ENCODE measurements at regions not wholly inside any gene's neighbourhood (a gene's known extent, or its start where the extent isn't known, plus 50 kb on each side); places are given as distances from the start of the nearest gene placed in this dataset.

GRCh38 chr2:121052521-121052920 lies 232.5 kb downstream of the TFCP2L1 start:
- Histone ChIP-seq H3K4me3 (ENCODE audit: low read length, poor library complexity, severe bottlenecking) (no peak overlapping the region), H3F3A (ENCODE audit: low read depth) (no peaks in the 10 kb centered on the region), H3K9me2 (replicated peaks; ENCODE audit: low read depth, low read length) (no peaks in the 10 kb centered on the region), H3K9me3 (ENCODE audit: insufficient read depth, low read depth, low read length) (no peaks in the 10 kb centered on the region; the same call in 1 of the 2 replicates), H3K27me3 (ENCODE audit: insufficient read depth, low read length, poor library complexity, severe bottlenecking) (no peaks in the 10 kb centered on the region), H3K79me2 (ENCODE audit: insufficient read depth, low read length) (no peaks in the 10 kb centered on the region), H2AFZ (ENCODE audit: low read length) (no peak overlapping the region), H3K36me3 (ENCODE audit: insufficient read depth, low read length) (no peaks in the 10 kb centered on the region), H3K4me1 (ENCODE audit: insufficient read depth, low read length, poor library complexity, severe bottlenecking) (no peaks in the 10 kb centered on the region), H3K4me2 (ENCODE audit: low read depth, low read length, poor library complexity, severe bottlenecking) (no peak overlapping the region), H4K20me1 (ENCODE audit: insufficient read depth, low read length, poor library complexity, severe bottlenecking) (no peaks in the 10 kb centered on the region), H3K9ac (ENCODE audit: low read depth, low read length, poor library complexity, severe bottlenecking) (no peak overlapping the region)
- TF ChIP-seq EZH2phosphoT487 (IDR thresholded peaks at IDR 0.05; ENCODE audit: borderline replicate concordance) (no peak), CTCF (conservative IDR thresholded peaks at IDR 0.05; ENCODE audit: low read length) (no peak)

DNA sequence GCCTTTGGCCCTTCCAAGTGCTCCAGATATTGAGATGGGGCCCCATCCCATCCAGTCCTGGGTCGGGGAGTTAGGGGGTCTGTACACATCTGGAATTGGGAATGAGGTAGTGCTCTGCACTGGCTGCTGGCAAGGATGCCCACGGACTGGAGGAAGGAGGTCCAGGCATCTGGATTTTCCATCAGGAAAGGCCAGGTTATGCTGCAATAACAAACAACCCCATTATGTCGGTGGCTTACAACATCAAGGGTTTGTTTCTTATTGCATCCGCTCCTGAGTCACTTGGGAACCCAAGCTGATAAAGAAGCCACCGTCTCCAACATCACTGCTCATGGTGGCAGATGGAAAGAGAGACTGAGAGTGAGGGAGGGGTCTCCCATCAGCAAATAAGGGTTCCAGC lies 229.9 kb downstream of the TFCP2L1 start:
- no peak for TF ChIP-seq EZH2phosphoT487 (IDR thresholded peaks at IDR 0.05; ENCODE audit: borderline replicate concordance)
- TF ChIP-seq CTCF (conservative IDR thresholded peaks at IDR 0.05; ENCODE audit: low read length): no peak
- H3K9me2 ChIP-seq (replicated peaks; ENCODE audit: low read depth, low read length): no peaks in the 10 kb centered on the region
- H3K79me2 ChIP-seq (ENCODE audit: insufficient read depth, low read length): no peaks in the 10 kb centered on the region
- no peaks in the 10 kb centered on the region for H4K20me1 ChIP-seq (ENCODE audit: insufficient read depth, low read length, poor library complexity, severe bottlenecking)
- H3K4me1 ChIP-seq (ENCODE audit: insufficient read depth, low read length, poor library complexity, severe bottlenecking): no peaks in the 10 kb centered on the region
- H3K27me3 ChIP-seq (ENCODE audit: insufficient read depth, low read length, poor library complexity, severe bottlenecking): no peaks in the 10 kb centered on the region
- no peaks in the 10 kb centered on the region; the same call in 1 of the 2 replicates for H3K9me3 ChIP-seq (ENCODE audit: insufficient read depth, low read depth, low read length)
- H3F3A ChIP-seq (ENCODE audit: low read depth): no peaks in the 10 kb centered on the region
- no peaks in the 10 kb centered on the region for H3K36me3 ChIP-seq (ENCODE audit: insufficient read depth, low read length)
- no peak overlapping the region for H3K9ac ChIP-seq (ENCODE audit: low read depth, low read length, poor library complexity, severe bottlenecking)
- no peak overlapping the region for H3K4me2 ChIP-seq (ENCODE audit: low read depth, low read length, poor library complexity, severe bottlenecking)
- no peak overlapping the region for H3K4me3 ChIP-seq (ENCODE audit: low read length, poor library complexity, severe bottlenecking)
- H2AFZ ChIP-seq (ENCODE audit: low read length): no peak overlapping the region

GRCh38 chr2:121055501-121055900 lies 229.5 kb downstream of the TFCP2L1 start:
- H3K36me3 ChIP-seq (ENCODE audit: insufficient read depth, low read length): no peaks in the 10 kb centered on the region
- no peaks in the 10 kb centered on the region for H3K27me3 ChIP-seq (ENCODE audit: insufficient read depth, low read length, poor library complexity, severe bottlenecking)
- no peaks in the 10 kb centered on the region for H3K79me2 ChIP-seq (ENCODE audit: insufficient read depth, low read length)
- no peaks in the 10 kb centered on the region for H4K20me1 ChIP-seq (ENCODE audit: insufficient read depth, low read length, poor library complexity, severe bottlenecking)
- H2AFZ ChIP-seq (ENCODE audit: low read length): no peak overlapping the region
- H3K9me2 ChIP-seq (replicated peaks; ENCODE audit: low read depth, low read length): no peaks in the 10 kb centered on the region
- H3K9me3 ChIP-seq (ENCODE audit: insufficient read depth, low read depth, low read length): no peaks in the 10 kb centered on the region; the same call in 1 of the 2 replicates
- no peak overlapping the region for H3K4me2 ChIP-seq (ENCODE audit: low read depth, low read length, poor library complexity, severe bottlenecking)
- no peak overlapping the region for H3K4me3 ChIP-seq (ENCODE audit: low read length, poor library complexity, severe bottlenecking)
- TF ChIP-seq CTCF (conservative IDR thresholded peaks at IDR 0.05; ENCODE audit: low read length) (no peak), EZH2phosphoT487 (IDR thresholded peaks at IDR 0.05; ENCODE audit: borderline replicate concordance) (no peak)
- no peak overlapping the region for H3K9ac ChIP-seq (ENCODE audit: low read depth, low read length, poor library complexity, severe bottlenecking)
- no peaks in the 10 kb centered on the region for H3F3A ChIP-seq (ENCODE audit: low read depth)
- H3K4me1 ChIP-seq (ENCODE audit: insufficient read depth, low read length, poor library complexity, severe bottlenecking): no peaks in the 10 kb centered on the region
